ENCODE measurements at regions not wholly inside any gene's neighbourhood (a gene's known extent, or its start where the extent isn't known, plus 50 kb on each side); places are given as distances from the start of the nearest gene placed in this dataset.

DNA sequence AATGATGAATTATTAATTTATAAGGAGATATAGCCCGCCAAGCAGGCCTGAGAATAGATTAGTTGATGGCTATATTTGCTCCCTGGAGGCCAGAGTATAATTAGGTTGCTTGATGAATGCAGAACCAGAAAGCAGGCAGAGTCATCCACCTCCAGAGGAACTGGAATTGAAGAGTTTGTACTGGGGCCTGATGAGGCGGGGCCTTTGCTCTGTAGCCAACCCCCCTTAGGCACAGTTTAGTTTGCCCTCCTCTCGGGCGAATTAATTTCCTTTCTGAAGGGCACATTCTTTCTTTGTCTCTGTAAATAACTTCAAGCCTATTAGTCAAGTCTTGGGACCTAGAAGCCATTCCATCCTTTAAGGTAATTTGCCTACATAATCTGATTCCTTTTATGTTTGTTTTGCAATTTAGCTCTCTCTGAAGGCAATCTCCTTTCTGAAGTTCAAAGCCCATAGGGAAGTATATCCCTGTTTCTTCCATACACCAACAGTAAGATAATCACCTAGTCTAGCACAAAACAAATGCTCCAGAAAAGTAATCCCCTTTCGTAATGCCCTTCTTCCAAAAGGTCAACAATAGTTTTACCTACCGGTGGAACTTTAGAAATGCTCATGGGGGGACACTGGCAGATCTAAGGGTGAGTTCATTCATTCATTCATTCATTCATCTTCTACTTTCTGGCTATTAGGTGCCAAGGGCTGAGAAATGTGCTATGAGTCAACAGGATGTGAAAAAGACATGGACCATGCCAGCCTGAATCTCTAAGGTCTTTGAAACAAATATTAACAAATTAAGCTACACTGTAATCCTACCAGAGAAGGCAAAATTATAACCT is 84.8 kb upstream of the NUDT4 start:
- DNase-seq (ENCODE audit: low spot score) = no peak
- in situ Hi-C loops (cut with HindIII; ENCODE audit: low sequenced_read_pairs) = no loop called here

DNA sequence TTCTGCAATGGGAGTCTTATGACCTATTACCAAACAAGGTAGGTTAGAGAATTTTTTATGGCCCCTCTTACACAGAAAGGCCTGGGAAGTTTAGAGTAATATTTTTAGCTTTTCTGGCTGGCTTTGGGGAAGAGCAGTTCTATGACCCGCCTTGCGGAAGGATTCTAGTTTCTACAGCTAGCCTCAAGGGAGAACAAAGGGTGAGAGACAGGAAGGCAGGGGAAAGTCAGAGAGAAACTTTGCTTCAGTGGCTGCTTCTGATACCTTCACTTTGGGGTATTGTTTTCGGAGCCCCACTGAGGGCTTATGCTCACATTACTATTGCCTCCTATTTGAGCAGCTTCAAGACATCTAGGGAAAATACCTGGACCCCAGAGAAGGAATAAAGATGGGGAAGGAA is 80.7 kb upstream of the NUDT4 start:
- in situ Hi-C loops (cut with HindIII; ENCODE audit: low sequenced_read_pairs) = no loop called here
- DNase-seq (ENCODE audit: low spot score) = no peak

DNA sequence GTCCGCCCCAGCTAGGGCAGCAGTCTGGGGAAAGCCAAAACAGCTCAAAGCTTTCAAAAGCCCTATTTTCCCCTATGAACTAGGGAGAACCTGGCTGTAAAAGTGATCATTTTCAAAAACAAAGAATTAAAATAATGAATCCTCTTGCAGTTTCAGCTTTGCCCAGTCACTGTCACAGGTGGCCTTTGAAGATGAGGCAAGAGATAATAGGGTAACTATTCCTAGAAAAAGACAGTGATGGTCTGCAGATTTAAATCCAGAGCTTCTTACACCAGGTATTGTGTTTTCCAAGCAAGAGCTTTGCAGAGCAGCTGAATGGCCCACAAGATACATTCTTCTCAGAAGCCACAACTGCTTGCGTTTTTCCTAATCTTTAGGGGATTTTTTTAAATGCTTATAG is 80.2 kb upstream of the NUDT4 start:
- no peak for DNase-seq (ENCODE audit: low spot score)
- in situ Hi-C loops (cut with HindIII; ENCODE audit: low sequenced_read_pairs) = no loop called here

DNA sequence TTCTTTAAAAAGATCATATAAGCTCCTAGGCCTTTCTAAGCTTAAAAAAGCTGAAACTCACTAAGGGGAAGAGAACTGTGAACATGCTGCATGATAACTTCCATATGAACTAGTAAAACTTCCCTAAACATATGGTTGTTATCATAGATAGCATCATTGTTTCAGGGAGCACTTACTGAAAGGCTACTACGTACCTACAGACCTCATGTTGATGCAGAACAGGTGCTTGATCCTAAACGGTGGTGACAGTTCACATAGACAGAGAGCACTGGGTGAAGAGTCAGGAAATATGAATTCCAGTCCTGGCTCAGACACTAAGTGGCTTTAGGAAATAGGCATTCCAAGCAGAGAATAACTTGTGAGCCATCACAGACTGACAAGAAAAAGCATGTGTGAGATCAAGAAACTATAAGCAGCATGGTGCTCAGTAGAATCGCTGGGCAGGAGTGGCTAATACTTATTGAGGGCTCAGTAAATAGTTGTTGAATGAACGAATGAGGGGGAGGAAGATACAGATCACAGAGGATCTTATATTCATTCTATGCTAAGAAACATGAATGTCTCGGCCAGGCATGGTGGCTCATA is 78.4 kb upstream of the NUDT4 start:
- no peak for DNase-seq (ENCODE audit: low spot score)
- in situ Hi-C loops (cut with HindIII; ENCODE audit: low sequenced_read_pairs) = no loop called here

DNA sequence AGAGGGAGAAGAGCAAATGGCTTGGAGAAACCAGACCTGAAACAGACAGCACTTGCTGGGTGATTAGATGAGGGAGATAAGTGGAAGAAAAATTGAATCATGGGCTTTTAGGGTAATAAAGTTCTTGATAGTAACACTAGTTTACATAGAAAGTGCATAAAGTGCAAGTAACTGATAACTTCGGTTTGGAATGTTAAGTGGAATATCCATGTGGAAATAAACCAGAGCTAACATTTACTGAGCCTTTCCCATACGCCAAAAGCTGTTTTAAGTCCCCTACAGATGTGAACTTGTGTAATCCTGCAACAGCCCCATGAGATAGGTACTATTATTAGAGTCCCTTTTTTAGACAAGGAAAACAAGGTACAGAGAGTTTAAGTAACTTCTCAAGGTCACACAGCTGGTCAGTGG is 77.1 kb upstream of the NUDT4 start:
- in situ Hi-C loops (cut with HindIII; ENCODE audit: low sequenced_read_pairs) = no loop called here
- no peak for DNase-seq (ENCODE audit: low spot score)

DNA sequence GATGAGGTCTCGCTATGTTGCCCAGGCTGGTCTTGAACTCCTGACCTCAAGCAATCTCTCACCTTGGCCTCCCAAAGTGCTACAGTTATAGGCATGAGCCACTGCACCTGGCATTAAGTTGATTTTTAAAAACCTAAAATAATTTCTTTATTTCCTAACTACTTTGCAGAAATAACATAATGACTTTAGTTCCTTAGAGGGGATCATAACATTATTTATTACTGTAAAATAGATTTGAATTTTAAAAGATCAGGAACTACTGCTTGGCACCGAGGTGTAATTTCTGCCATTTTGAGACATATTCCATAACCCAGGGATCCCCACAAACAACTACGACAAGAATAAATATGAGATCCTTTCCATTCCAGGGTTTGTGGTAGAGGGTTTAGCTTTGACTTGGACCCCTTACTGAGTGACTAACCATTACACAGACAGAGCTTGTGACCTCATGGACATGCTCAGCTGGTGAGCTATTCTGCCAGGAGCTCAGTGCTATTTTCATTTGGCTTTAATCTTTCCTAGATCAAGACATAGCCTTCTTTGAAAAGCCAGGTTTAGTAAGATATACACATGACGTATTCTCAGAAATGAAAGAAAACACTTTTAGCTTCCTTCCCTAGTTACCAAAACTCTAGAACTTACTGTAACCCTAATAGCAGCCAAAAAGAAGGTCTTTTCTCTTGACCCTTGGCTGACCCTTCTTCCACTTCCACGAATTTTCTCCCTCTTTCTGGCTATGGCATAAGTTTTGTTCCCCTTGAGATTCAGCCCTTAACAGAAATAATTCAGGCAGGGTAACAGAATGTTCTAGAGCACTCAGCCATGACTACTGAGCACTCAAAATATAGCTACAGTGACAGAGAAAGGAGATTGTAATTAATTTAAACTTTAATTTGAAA is 75.1 kb upstream of the NUDT4 start:
- no peak for DNase-seq (ENCODE audit: low spot score)
- in situ Hi-C loops (cut with HindIII; ENCODE audit: low sequenced_read_pairs) = no loop called here

DNA sequence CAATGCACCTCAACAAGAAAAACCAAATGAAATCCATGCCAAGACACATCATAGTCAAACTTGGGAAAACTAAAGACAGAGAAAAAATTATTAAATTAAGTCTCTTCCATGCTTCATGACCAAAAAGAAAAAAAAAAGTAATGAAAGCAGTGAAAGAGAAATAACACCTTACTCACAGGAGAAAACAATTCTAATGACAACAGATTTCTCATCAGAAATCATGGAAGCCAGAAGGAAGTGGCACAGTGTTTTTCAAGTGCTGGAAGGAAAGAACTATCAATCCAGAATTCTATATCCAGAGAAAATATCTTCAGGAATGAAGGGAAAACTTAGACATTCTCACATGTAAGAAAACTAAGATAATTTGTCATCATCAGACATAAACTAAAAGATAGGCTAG is 71.1 kb upstream of the NUDT4 start:
- in situ Hi-C loops (cut with HindIII; ENCODE audit: low sequenced_read_pairs) = no loop called here
- no peak for DNase-seq (ENCODE audit: low spot score)

DNA sequence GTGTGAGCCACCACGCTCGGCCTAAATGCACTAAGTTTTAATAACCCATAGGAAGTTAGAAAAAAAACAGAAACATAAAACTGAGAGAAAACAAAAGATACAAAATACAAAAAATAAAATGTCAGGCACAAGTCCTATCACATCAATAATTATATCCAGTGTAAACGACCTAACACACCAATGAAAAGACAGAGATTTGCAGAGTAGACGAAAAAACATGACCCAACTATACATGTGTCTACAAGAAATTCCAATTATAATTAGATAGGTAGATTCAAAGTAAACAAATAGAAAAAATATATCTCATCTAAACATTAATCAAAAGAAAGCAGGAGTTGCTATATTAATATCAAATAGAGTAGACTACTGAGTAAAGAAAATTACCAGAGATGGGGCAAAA is 69.4 kb upstream of the NUDT4 start:
- in situ Hi-C loops (cut with HindIII; ENCODE audit: low sequenced_read_pairs) = no loop called here
- no peak for DNase-seq (ENCODE audit: low spot score)

DNA sequence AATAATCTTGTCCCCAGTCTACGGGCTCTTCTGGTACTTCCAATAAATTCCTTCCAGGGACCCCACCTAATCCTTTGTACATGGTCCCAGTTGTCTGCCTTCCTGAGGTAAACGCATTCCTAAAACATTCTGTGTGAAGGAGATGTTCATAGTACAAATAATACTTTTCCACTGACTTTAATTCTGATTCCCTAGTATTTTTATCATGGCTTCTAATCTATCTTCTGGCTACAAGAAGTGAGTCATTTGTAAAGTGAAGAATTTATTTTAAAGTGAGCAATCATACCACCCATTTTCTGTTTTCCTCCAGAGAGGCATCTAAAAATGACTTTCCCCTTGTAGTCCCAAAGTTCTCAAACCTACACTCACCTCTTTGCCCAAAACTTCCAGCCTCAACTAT is 65.9 kb upstream of the NUDT4 start:
- no peak for DNase-seq (ENCODE audit: low spot score)
- in situ Hi-C loops (cut with HindIII; ENCODE audit: low sequenced_read_pairs) = no loop called here

DNA sequence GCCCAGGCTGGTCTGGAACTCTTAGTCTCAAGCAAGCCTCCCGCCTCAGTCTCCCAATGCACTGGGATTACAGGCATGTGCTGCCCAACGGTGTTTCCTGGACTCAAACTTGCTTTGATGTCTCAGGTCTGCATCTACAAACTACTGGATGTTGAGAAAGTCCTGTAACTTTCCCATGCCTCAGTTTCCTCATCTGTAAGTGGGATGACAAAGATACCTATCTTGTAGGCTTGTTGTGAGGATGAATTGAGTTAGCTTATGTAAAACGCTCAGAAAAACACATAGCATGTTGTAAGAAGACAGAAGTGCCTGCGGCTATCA is 63.6 kb upstream of the NUDT4 start:
- in situ Hi-C loops (cut with HindIII; ENCODE audit: low sequenced_read_pairs) = no loop called here
- no peak for DNase-seq (ENCODE audit: low spot score)

DNA sequence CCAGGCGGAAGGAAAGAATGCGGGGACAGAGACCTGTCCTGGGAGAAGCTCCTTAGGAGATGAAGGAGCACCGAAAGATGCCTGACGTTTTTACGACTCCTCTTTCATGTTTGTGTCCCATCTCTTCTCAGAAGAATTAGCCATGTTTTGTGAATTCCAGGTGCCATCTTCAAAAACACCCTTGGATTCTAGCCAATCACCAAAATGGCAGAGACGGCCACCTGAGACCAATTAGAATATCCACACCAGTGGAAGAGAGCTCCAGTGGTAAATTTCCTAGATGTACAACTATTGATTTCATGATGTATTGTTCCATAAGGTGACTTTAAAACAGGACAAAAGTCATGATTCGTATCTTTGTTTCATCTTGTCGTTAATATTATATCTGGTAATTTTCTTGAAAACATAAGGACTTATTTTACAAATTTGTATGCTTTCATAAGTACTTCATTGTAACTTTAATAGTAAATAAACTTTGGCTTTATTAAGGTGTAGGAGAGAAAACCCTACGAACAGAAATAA is 62.3 kb upstream of the NUDT4 start:
- in situ Hi-C loops (cut with HindIII; ENCODE audit: low sequenced_read_pairs) = no loop called here
- DNase-seq (ENCODE audit: low spot score) = no peak

DNA sequence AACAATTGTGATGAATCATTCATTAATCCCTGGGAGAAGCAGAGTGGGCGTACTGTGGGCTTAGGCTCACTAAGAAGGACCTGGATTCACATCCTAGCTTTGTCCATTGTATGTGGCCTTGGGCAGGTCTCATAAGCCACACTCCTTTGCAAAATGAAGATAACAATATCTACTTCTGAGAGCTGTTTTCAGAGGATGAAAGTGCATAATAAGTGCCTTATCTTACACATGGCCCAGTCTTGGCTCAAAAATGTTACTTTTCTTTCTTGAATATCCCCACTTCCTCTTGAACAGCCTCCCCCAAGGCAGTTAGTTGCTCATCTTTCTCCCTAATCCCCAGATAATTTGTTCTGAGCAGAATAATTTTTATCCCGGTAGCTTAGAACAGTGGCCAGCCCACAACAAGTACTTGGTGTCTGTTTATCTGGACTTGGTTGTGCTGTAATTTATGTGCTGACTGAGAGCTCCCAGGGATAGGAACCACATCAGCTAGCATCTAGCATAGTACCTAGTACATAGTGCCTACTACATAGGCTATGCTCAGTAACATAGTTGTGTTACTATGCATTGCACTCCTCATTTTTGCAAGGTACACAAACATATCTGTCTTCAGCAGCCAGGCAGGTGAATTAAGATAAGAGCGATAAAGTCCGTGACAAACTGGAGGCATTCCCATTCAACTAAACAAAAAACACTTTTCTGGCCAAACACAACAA is 61.7 kb upstream of the NUDT4 start:
- in situ Hi-C loops (cut with HindIII; ENCODE audit: low sequenced_read_pairs) = no loop called here
- DNase-seq (ENCODE audit: low spot score) = no peak

DNA sequence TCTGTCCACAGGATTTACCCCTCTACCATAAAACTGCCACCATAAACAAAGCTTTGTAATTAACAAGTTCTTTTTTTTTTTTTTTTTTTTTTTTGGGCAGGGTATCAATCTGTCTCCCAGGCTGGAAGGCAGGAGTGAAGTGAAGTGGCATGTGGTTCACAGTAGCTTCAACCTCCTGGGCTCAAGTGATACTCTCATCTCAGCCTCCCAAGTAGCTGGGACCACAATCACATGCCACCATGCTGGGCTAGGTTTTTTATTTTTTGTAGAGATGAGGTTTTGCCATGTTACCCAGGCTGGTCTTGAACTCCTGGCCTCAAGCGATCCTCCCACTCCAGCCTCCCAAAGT is 61.1 kb upstream of the NUDT4 start:
- in situ Hi-C loops (cut with HindIII; ENCODE audit: low sequenced_read_pairs) = no loop called here
- DNase-seq (ENCODE audit: low spot score) = no peak

DNA sequence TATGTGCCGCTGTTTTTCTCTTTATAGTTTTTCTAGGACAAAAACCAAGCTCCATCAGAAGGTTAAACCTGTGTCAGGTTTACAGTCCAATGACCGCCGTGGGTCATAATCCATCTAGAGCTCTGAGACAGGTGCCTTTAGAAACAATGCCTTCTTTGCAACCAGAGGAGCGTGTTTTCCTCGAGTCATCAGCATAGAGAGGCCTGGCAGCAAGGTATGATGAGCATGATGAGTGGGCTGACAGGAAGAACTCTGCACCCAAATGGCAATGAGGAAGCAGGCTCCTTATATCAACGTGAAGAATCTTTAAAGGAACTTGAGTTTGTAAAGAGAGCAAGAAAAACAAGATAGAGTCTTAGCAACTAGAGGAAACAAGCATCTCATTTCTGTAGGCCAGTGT is 60.5 kb upstream of the NUDT4 start:
- in situ Hi-C loops (cut with HindIII; ENCODE audit: low sequenced_read_pairs) = no loop called here
- DNase-seq (ENCODE audit: low spot score) = no peak

DNA sequence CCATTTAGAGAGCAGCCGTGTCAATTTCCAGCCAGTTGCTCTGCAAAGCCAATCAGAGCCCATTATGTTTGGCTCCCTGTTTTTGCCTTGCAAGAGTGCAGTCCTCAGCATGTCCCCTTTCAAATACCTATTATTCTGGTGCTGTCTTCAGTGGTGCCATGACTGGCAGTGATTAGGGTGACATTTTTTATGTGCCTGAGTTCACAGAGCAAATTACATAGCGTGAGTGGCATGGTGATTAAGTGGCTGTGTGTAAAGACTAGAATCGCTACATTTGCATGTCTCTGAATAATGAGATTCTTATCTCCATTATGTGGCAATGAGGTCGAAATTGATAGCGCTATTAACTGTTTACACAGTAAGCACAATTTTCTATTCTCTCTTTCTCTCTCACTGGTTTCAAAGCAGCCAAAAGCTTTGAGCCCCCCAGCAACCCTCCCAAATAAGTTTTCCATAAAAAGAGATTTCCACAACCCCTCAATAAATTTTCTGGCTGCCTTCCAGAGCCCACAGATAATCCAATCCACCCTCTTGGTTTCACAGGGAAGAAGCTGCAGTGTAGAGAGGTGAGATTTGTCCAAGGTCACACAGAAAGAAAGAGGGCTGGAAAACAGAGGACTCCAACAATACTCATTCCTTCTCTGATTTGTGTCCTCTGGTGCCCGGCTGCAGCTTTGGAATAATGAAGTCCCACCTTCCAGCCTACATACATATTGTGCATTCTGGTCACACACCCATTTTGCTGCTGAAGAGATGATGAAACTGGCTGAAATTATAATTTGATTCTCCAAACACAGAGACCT is 58.8 kb upstream of the NUDT4 start:
- in situ Hi-C loops (cut with HindIII; ENCODE audit: low sequenced_read_pairs) = no loop called here
- DNase-seq (ENCODE audit: low spot score) = no peak

DNA sequence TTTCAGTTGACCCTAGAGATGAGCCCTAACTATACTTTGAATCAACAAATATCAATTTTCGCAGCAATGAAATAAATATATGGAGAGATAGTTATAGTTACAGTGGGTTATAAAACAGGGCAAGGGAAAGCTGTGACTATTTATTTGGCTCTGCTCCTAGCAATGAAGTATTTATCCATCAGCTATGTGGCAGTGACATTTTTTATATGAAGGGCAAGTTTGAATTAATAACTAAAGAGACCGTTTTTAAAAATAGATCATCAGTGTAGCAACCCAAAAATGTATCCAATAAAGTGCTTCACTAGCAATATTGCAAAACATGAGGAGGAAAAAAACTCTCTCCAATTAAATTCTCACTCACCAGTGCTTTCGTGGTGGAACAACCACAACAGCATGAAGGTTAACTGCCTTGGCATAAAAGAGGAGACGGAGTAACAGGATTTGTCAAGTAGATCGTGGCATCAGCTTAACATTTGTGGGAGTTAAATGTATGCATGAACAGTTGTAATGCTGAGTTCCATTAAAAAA is 58.1 kb upstream of the NUDT4 start:
- no peak for DNase-seq (ENCODE audit: low spot score)
- in situ Hi-C loops (cut with HindIII; ENCODE audit: low sequenced_read_pairs) = no loop called here

DNA sequence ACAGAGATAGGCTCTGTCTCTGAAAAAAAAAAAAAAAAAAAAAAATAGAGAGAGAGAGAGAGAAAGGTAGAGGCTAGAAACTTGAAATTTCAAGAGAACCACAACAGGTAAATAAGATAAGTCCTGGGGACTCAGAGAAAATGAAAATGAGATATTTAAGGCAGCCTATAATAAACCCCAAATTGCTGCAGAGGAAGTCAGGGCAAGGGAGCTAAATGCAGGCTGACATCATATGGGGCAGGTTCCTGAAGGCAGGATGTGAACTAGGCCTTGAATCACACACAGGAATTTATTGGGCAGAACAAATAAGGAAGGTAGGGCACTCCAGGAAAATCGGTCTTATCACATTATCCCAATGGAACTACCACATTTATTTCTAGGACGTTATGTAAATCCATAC is 54.9 kb upstream of the NUDT4 start:
- in situ Hi-C loops (cut with HindIII; ENCODE audit: low sequenced_read_pairs) = no loop called here
- DNase-seq (ENCODE audit: low spot score) = no peak

DNA sequence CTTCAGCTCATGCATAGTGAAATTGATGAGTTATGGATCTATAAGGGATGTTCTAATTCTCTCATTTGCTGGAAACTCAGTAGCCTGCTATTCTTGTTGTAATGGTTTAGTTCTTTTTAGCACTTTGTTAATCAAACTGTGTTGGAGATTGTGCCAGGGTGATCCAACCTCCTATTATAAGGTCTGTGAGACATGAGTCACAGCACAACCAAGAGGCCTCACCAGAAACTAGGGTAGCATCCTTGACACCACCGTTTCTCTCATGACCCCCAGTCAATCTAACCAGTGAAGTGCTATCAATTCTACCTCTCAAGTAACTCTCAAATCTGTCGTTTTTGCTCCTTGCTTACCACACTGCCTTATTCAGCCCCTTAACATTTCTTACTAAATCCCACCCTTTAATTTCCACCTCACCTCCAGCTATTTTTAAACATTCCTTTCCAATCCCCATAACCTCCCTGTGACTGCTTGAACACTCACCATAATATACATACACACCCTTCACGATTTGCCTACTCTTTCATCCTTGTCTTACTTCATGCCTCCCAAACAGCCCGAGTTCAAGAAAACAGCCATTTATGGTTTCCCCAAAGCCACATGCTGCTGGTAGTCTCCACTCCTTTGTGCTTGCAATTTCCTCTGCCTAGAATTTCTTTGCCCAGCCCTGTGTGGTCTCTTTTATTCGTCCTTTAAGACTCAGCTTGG is 53.9 kb upstream of the NUDT4 start:
- no peak for DNase-seq (ENCODE audit: low spot score)
- in situ Hi-C loops (cut with HindIII; ENCODE audit: low sequenced_read_pairs) = no loop called here
